Stimulated activated naive CD8-positive, alpha-beta T cell treated with anti-CD3 and anti-CD28 coated beads, Interleukin-15, Interleukin-2, amounts not matched to agents 100 U/mL and 50 U/mL, for 24 hours (primary cell): ENCODE measurements at regions not wholly inside any gene's neighbourhood (a gene's known extent, or its start where the extent isn't known, plus 50 kb on each side); places are given as distances from the start of the nearest gene placed in this dataset.

Experiments used
- ATAC-seq: fragments of 150-1000 bp; cut with Tn5 transposase; one replicate; pipeline ENCODE4 v1.10.0; 2021
- DNase-seq: peaks from one replicate; pipeline ENCODE4 v3.0.0; 2021

GRCh38 chr6:43967719-43968091 lies 159.5 kb downstream of the MRPL14 start:
- ATAC-seq (no peak), DNase-seq (no peak)

- ATAC-seq, result no peak
- DNase-seq, result no peak
Measured at GRCh38 chr6:43966853-43967718, 160.2 kb downstream of the MRPL14 start.

- DNase-seq, result no peak
- no peak for ATAC-seq
Measured at GRCh38 chr6:43966374-43966658, 160.9 kb downstream of the MRPL14 start.

- ATAC-seq, result no peak
- no peak for DNase-seq
Measured at GRCh38 chr6:43965628-43966373, 161.5 kb downstream of the MRPL14 start.

- ATAC-seq (no peak), DNase-seq (no peak)
Measured at GRCh38 chr6:43964659-43965570, 162.3 kb downstream of the MRPL14 start.

GRCh38 chr6:43963877-43964658 lies 163.2 kb downstream of the MRPL14 start:
- DNase-seq (no peak), ATAC-seq (no peak)

- no peak for ATAC-seq
- DNase-seq, result no peak
Measured at GRCh38 chr6:43963203-43963602, 164.0 kb downstream of the MRPL14 start.

- ATAC-seq, result no peak
- no peak for DNase-seq
Measured at GRCh38 chr6:43962458-43962857, 164.8 kb downstream of the MRPL14 start.

- ATAC-seq, result no peak
- no peak for DNase-seq
Measured at GRCh38 chr6:43957273-43957672, 170.0 kb downstream of the MRPL14 start.

- DNase-seq (no peak), ATAC-seq (no peak)
Measured at GRCh38 chr6:43956478-43956877, 170.8 kb downstream of the MRPL14 start.

- DNase-seq (no peak), ATAC-seq (no peak)
Measured at GRCh38 chr6:43954311-43955131, 172.7 kb downstream of the MRPL14 start.

GRCh38 chr6:43953794-43954310 lies 173.4 kb downstream of the MRPL14 start:
- ATAC-seq (no peak), DNase-seq (no peak)

- no peak for DNase-seq
- no peak for ATAC-seq
Measured at GRCh38 chr6:43953256-43953655, 174.0 kb downstream of the MRPL14 start.

- ATAC-seq, result no peak
- DNase-seq, result peak; percentile 20
Measured at GRCh38 chr6:43952746-43953145, 174.5 kb downstream of the MRPL14 start.

GRCh38 chr6:43951756-43952675 lies 175.2 kb downstream of the MRPL14 start:
- no peak for ATAC-seq

GRCh38 chr6:43951063-43951755 lies 176.0 kb downstream of the MRPL14 start:
- ATAC-seq (peak; percentile 61), DNase-seq (peak; percentile 23)

More at GRCh38 chr6:43951756-43952675, 175.2 kb downstream of the MRPL14 start:
- DNase-seq, result no peak

- DNase-seq (no peak), ATAC-seq (no peak)
Measured at GRCh38 chr6:43950731-43951062, 176.6 kb downstream of the MRPL14 start.

- ATAC-seq, result no peak
- no peak for DNase-seq
Measured at GRCh38 chr6:43950051-43950605, 177.1 kb downstream of the MRPL14 start.

- DNase-seq, result no peak
- no peak for ATAC-seq
Measured at GRCh38 chr6:43949551-43949991, 177.7 kb downstream of the MRPL14 start.
